Upper lobe of left lung (tissue), 4 donors: ENCODE measurements at regions not wholly inside any gene's neighbourhood (a gene's known extent, or its start where the extent isn't known, plus 50 kb on each side); places are given as distances from the start of the nearest gene placed in this dataset.

Experiments used
- CTCF ChIP-seq, 6 experiments: fragments of 450-650 bp in 4 of 6; fragments of 200-600 bp in 2 of 6; sonication (generic) in 2 of 6; IDR thresholded peaks; one replicate each; pipeline ENCODE4 v1.5.1; 2016 to 2019; ENCODE audit warnings: antibody characterized with exemption in 6 of 6
- EP300 ChIP-seq, 4 donors: sonication (generic); formaldehyde crosslinking; IDR thresholded peaks; one replicate each; pipeline ENCODE4 v1.5.1; 2017; ENCODE audit warnings: antibody characterized with exemption in 4 of 4, control low read depth in 2 of 4
- POLR2A ChIP-seq, 4 donors: fragments of 450-650 bp; IDR thresholded peaks; one replicate each; pipeline ENCODE4 v1.5.1; 2016 to 2017; ENCODE audit warnings: antibody characterized with exemption in 4 of 4, mild to moderate bottlenecking in 2 of 4
- POLR2AphosphoS5 ChIP-seq, 2 donors: sonication (generic); formaldehyde crosslinking; IDR thresholded peaks; one replicate each; pipeline ENCODE4 v1.5.1; 2017; ENCODE audit warnings: antibody characterized with exemption in 2 of 2

GRCh38 chr5:90134892-90135291 lies 274.7 kb downstream of the CETN3 start:
- no peak for TF ChIP-seq CTCF (IDR thresholded peaks at IDR 0.05)
- no peak for TF ChIP-seq POLR2A (IDR thresholded peaks at IDR 0.05)
- no peak for TF ChIP-seq EP300 (IDR thresholded peaks at IDR 0.05)
- no peak for TF ChIP-seq POLR2AphosphoS5 (IDR thresholded peaks at IDR 0.05)
